NCI-H2196 treated with DMSO at 0.1 percent for 48 hours (cell line): ENCODE measurements at regions not wholly inside any gene's neighbourhood (a gene's known extent, or its start where the extent isn't known, plus 50 kb on each side); places are given as distances from the start of the nearest gene placed in this dataset.

Experiments
- DNase-seq: peaks from one replicate; lab custom pipeline; 2025; ENCODE audit not compliant: unreplicated experiment; lab: John Stamatoyannopoulos, UW

GRCh38 chr12:118689793-118690192, 291.5 kb upstream of the SRRM4 start:
- DNase-seq: no peak

GRCh38 chr12:118690506-118690905, 290.8 kb upstream of the SRRM4 start:
- DNase-seq: no peak

- no peak for DNase-seq
Measured at GRCh38 chr12:118694128-118694775, 287.1 kb upstream of the SRRM4 start.

GRCh38 chr12:118704527-118705241, 276.7 kb upstream of the SRRM4 start:
- DNase-seq: no peak

GRCh38 chr12:118706437-118706836, 274.9 kb upstream of the SRRM4 start:
- no peak for DNase-seq

- no peak for DNase-seq
Measured at GRCh38 chr12:118709946-118710345, 271.4 kb upstream of the SRRM4 start.

- DNase-seq: no peak
Measured at GRCh38 chr12:118711185-118711584, 270.2 kb upstream of the SRRM4 start.

GRCh38 chr12:118714051-118714460, 267.3 kb upstream of the SRRM4 start:
- peak; percentile 5 for DNase-seq

DNA sequence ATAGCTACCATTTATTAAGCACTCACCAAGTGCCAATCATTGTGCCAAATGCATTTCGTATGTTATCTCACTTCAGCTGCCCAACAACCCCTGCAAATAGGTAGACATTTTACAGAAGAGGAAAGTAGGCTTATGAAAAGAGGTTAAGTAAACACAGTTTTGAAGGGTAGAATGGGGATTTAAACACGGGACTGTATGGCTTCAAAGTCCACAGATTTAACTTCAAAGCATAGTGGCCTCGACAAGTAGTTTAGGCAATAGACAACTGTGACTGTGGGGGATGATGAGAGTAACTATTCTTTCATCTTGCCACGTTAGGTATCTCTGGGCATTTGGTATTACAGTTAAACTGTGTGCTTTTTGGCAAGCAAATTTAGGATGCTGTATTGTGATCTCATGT, 266.8 kb upstream of the SRRM4 start:
- DNase-seq: no peak

GRCh38 chr12:118715647-118716046, 265.7 kb upstream of the SRRM4 start:
- DNase-seq: no peak

- DNase-seq: no peak
Measured at GRCh38 chr12:118727196-118727978, 254.0 kb upstream of the SRRM4 start.

GRCh38 chr12:118727979-118728366, 253.4 kb upstream of the SRRM4 start:
- DNase-seq: no peak

GRCh38 chr12:118734266-118734665, 247.1 kb upstream of the SRRM4 start:
- DNase-seq: no peak

GRCh38 chr12:118737985-118738540, 243.3 kb upstream of the SRRM4 start:
- DNase-seq: no peak

DNA sequence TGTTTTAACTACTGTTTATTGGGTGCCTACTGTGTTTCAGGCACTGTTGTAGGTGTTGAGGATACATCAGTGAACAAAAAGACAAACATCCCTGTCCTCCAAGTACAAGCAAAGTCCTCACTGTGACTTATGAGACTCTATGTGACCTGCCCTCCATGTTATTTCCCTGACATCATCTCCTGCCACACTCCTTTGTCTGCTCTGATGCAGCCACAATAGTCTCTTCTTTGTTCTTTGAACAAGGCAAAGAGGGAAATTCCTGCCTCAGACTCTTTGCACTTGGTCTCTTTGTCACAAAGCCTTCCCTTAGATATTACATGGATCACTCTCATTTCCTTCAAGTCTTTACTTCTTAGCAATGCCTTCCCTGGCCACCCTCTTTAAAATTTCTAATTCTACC, 240.1 kb upstream of the SRRM4 start:
- DNase-seq: no peak

DNA sequence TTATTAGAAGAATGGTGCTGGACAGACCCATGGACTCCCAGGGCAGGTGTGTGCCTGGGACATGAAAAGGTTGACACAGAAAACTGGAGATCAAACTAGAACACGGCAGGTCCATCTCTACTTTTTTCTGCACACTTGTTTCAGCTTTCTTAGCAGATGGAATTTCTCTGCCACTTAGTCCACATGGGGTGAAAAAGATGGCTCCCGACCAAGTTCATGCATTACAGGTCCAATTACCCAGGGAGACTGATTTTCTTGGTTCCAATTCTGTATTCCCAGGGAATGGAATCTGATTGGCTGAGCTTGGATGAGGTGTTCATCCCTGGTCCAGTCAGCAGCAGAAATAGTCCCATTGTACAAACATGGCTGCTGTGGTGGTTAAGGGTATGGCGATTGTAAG, 238.9 kb upstream of the SRRM4 start:
- no peak for DNase-seq

- DNase-seq: no peak
Measured at GRCh38 chr12:118743896-118744700, 237.2 kb upstream of the SRRM4 start.

- DNase-seq: no peak
Measured at GRCh38 chr12:118746176-118746575, 235.2 kb upstream of the SRRM4 start.

DNA sequence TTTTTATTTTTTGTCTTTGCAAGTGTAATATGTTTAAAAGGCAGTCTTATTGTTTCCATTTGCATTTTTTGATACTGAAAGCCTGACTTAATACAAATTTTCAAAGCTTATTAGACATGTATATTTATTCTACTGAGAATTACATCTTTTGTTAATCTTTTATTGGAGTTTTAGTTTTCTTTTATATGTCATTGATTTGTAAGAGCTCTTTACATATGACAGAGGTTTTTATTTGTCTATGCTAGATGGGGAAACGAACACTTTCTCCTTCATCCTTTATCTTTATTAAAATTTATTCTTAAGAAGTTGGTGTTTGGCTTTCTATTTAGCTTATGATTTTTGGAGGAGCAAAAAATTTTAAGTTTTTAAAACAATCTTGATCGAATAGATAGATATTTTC, 234.4 kb upstream of the SRRM4 start:
- DNase-seq: no peak

- DNase-seq: no peak
Measured at GRCh38 chr12:118747771-118748170, 233.6 kb upstream of the SRRM4 start.
